HG03175 (cell line): ENCODE measurements at regions not wholly inside any gene's neighbourhood (a gene's known extent, or its start where the extent isn't known, plus 50 kb on each side); places are given as distances from the start of the nearest gene placed in this dataset.

Source experiments
- ATAC-seq: cut with Tn5 transposase; IDR thresholded peaks from one replicate; pipeline ENCODE4 v1.9.1; 2021; ENCODE audit warnings: mild to moderate bottlenecking, moderate library complexity; ENCODE audit not compliant: unreplicated experiment

- ATAC-seq: no peak
Measured at GRCh38 chr13:84686973-84687372, 804.7 kb upstream of the SLITRK1 start.

- no peak for ATAC-seq
Measured at GRCh38 chr13:84686458-84686857, 804.2 kb upstream of the SLITRK1 start.

- no peak for ATAC-seq
Measured at GRCh38 chr13:84684804-84685203, 802.5 kb upstream of the SLITRK1 start.

- no peak for ATAC-seq
Measured at GRCh38 chr13:84684048-84684662, 801.9 kb upstream of the SLITRK1 start.

GRCh38 chr13:84683448-84683847, 801.2 kb upstream of the SLITRK1 start:
- ATAC-seq: no peak

- ATAC-seq: no peak
Measured at GRCh38 chr13:84677836-84678235, 795.6 kb upstream of the SLITRK1 start.

- ATAC-seq: no peak
Measured at GRCh38 chr13:84672616-84673015, 790.3 kb upstream of the SLITRK1 start.

- no peak for ATAC-seq
Measured at GRCh38 chr13:84670245-84670644, 788.0 kb upstream of the SLITRK1 start.

GRCh38 chr13:84668637-84669036, 786.4 kb upstream of the SLITRK1 start:
- ATAC-seq: no peak

GRCh38 chr13:84662491-84662890, 780.2 kb upstream of the SLITRK1 start:
- no peak for ATAC-seq

- ATAC-seq: no peak
Measured at GRCh38 chr13:84661718-84662117, 779.4 kb upstream of the SLITRK1 start.

- no peak for ATAC-seq
Measured at GRCh38 chr13:84659359-84659661, 777.0 kb upstream of the SLITRK1 start.

GRCh38 chr13:84658491-84659358, 776.5 kb upstream of the SLITRK1 start:
- no peak for ATAC-seq

- no peak for ATAC-seq
Measured at GRCh38 chr13:84655677-84656076, 773.4 kb upstream of the SLITRK1 start.

GRCh38 chr13:84654654-84655275, 772.5 kb upstream of the SLITRK1 start:
- ATAC-seq: no peak

GRCh38 chr13:84653915-84654534, 771.8 kb upstream of the SLITRK1 start:
- ATAC-seq: no peak

- ATAC-seq: no peak
Measured at GRCh38 chr13:84651705-84652104, 769.4 kb upstream of the SLITRK1 start.

GRCh38 chr13:84651288-84651687, 769.0 kb upstream of the SLITRK1 start:
- ATAC-seq: no peak

GRCh38 chr13:84649853-84650252, 767.6 kb upstream of the SLITRK1 start:
- ATAC-seq: no peak

- no peak for ATAC-seq
Measured at GRCh38 chr13:84648069-84648640, 765.9 kb upstream of the SLITRK1 start.

GRCh38 chr13:84646957-84647356, 764.7 kb upstream of the SLITRK1 start:
- ATAC-seq: no peak
